HepG2 (cell line): ENCODE measurements at regions not wholly inside any gene's neighbourhood (a gene's known extent, or its start where the extent isn't known, plus 50 kb on each side); places are given as distances from the start of the nearest gene placed in this dataset.
"Not testable (repeated sequence)": the region's sequence is repeated elsewhere in the genome, so short reads cannot be mapped to it uniquely, and the experiment has no call there.

Source experiments
- ATAC-seq: fragments of 200-7000 bp; cut with Tn5 transposase; 3 replicates; pipeline ENCODE4 v1.9.1; 2020; ENCODE audit warnings: mild to moderate bottlenecking, moderate library complexity
- BruUV-seq: library from RNA; stranded (reverse); fragments of 400-500 nt; replicated peaks from 2 replicates; lab custom pipeline; 2021; lab: Mats Ljungman, UMichigan
- CTCF ChIA-PET: fragments of 300-600 bp; formaldehyde crosslinking; extraction: SDS; loops from one replicate; lab custom pipeline; 2021; ENCODE audit warnings: low total read pairs, inconsistent platforms, low intra/inter-chr PET ratio; lab: Yijun Ruan, JAX
- POLR2A ChIA-PET: fragments of 350-600 bp; sonication (Branson Sonifier 250); formaldehyde crosslinking; loops from one replicate; lab custom pipeline; 2020; ENCODE audit warnings: antibody characterized with exemption, inconsistent platforms; lab: Yijun Ruan, JAX
- DNase-seq: peaks from one replicate; pipeline ENCODE4 v3.0.0-alpha.2; 2015; ENCODE audit warnings: low spot score
- FAIRE-seq: peaks from 3 replicates; lab custom pipeline; 2011; peaks lifted over from hg19 to GRCh38; lab: Jason Lieb, UNC
- H2AFZ ChIP-seq: one replicate; pipeline ENCODE4 v1.6.1; 2011; ENCODE audit warnings: low read length, inconsistent platforms
- H3K27ac ChIP-seq: fragments of 300-600 bp; 3 replicates; pipeline ENCODE4 v1.8.0; 2011; ENCODE audit warnings: mixed run types, mild to moderate bottlenecking, mixed read lengths, low read length, inconsistent platforms; ENCODE audit not compliant: insufficient read depth; ENCODE audit errors: extremely low read length
- H3K27me3 ChIP-seq, 2 experiments: fragments of 200-600 bp in 1 of 2; 2 replicates in 1 of 2; 3 replicates in 1 of 2; pipeline versions ENCODE4 v1.6.0 to v1.8.0; 2011; ENCODE audit warnings: low read length in 2 of 2, mild to moderate bottlenecking in 2 of 2, moderate library complexity in 2 of 2, inconsistent platforms in 1 of 2; ENCODE audit not compliant: insufficient read depth in 2 of 2, control insufficient read depth in 1 of 2
- H3K36me3 ChIP-seq, 2 experiments: fragments of 200-600 bp in 1 of 2; replicated peaks in 1 of 2; 2 replicates in 1 of 2; 3 replicates in 1 of 2; pipeline versions ENCODE4 v1.5.1 to v1.8.0; 2011; ENCODE audit warnings: low read length in 2 of 2, inconsistent platforms in 1 of 2; ENCODE audit not compliant: insufficient read depth in 2 of 2, control insufficient read depth in 1 of 2
- H3K4me1 ChIP-seq: 2 replicates; pipeline ENCODE4 v1.5.1; 2012; ENCODE audit warnings: low read length, inconsistent platforms; ENCODE audit not compliant: insufficient read depth
- H3K4me2 ChIP-seq: 2 replicates; pipeline ENCODE4 v1.6.0; 2011; ENCODE audit warnings: low read depth, low read length, inconsistent platforms
- H3K4me3 ChIP-seq, 3 experiments: fragments of 200-600 bp in 1 of 3; sonication (generic), shearing (Covaris generic) in 1 of 3; replicated peaks in 1 of 3; 2 replicates each; pipeline ENCODE4 v1.5.1; 2011 to 2016; ENCODE audit warnings: low read length in 3 of 3, inconsistent platforms in 2 of 3, low read depth in 2 of 3, mild to moderate bottlenecking in 2 of 3, control low read depth in 1 of 3, mixed read lengths in 1 of 3; ENCODE audit not compliant: insufficient read depth in 1 of 3
- H3K79me2 ChIP-seq: one replicate; pipeline ENCODE4 v1.6.1; 2011; ENCODE audit warnings: low read length, inconsistent platforms; ENCODE audit not compliant: insufficient read depth
- H3K9ac ChIP-seq: 2 replicates; pipeline ENCODE4 v1.6.0; 2011; ENCODE audit warnings: mild to moderate bottlenecking, low read depth, low read length, inconsistent platforms; ENCODE audit not compliant: insufficient read depth
- H3K9me3 ChIP-seq: 2 replicates; pipeline ENCODE4 v1.5.1; 2012; ENCODE audit warnings: mild to moderate bottlenecking, low read length
- H4K20me1 ChIP-seq: 2 replicates; pipeline ENCODE4 v1.6.0; 2011; ENCODE audit warnings: inconsistent platforms, mild to moderate bottlenecking, low read length, moderate library complexity; ENCODE audit not compliant: insufficient read depth
- NFYC ChIP-seq: IDR thresholded peaks from 2 replicates; pipeline ENCODE4 v1.6.1; 2016; ENCODE audit warnings: missing genetic modification reagents, missing compliant biosample characterization
- ZNF280B ChIP-seq: sonication (generic); formaldehyde crosslinking; IDR thresholded peaks from 2 replicates; pipeline ENCODE4 v1.5.0; 2020; ENCODE audit warnings: missing genetic modification reagents, mild to moderate bottlenecking, borderline replicate concordance
- ZNF382 ChIP-seq: sonication (generic); formaldehyde crosslinking; IDR thresholded peaks from 2 replicates; pipeline ENCODE4 v1.5.0; 2020; ENCODE audit warnings: missing genetic modification reagents, mild to moderate bottlenecking, borderline replicate concordance
- ZNF75D ChIP-seq: sonication (generic); formaldehyde crosslinking; IDR thresholded peaks from 2 replicates; pipeline ENCODE4 v1.8.1; 2023; ENCODE audit warnings: missing genetic modification reagents, mild to moderate bottlenecking, borderline replicate concordance
- WGBS: methylation state at CpG from one replicate; pipeline ENCODE4 v1.1.6; 2017; ENCODE audit warnings: low lambda C conversion rate; 5-methylcytosine and 5-hydroxymethylcytosine counted together
- in situ Hi-C: cut with HindIII; loops from 2 replicates; pipeline ENCODE4 v1.10.0; 2017; ENCODE audit warnings: low pct_unique_long_range_greater_than_20kb; ENCODE audit not compliant: extremely low pct_ligation_motif_present
- intact Hi-C: fragments of 100-400 bp; cut with micrococcal nuclease; formaldehyde crosslinking; loops from one replicate; pipeline ENCODE4 v1.10.0; 2022; ENCODE audit not compliant: unreplicated experiment

GRCh38 chr9:85298499-85298898 lies 443.3 kb downstream of the AGTPBP1 start:
- Histone ChIP-seq H3K4me1 (no peaks in the 10 kb centered on the region), H3K9me3 (peaks cover 5% of the 10 kb centered on the region; the same call in 1 of the 2 replicates), H3K79me2 (no peaks in the 10 kb centered on the region), H3K36me3 (no peaks in the 10 kb centered on the region), H3K9ac (no peak overlapping the region), H3K27me3 (peaks cover 0 to 9% of the 10 kb centered on the region in 2 experiments; a peak in 1 of 5 replicates), H3K4me3 (no peak overlapping the region), H4K20me1 (no peaks in the 10 kb centered on the region), H3K4me2 (no peak overlapping the region), H2AFZ (no peak overlapping the region), H3K27ac (no peak overlapping the region)
- in situ Hi-C loops (no loop called here), intact Hi-C loops (no loop called here)
- TF ChIP-seq ZNF280B (CRISPR knock-in tag) (no peak), ZNF75D (no peak), ZNF382 (CRISPR knock-in tag) (no peak), NFYC (CRISPR knock-in tag) (no peak)
- no peak for FAIRE-seq
- ChIA-PET POLR2A (no interaction called here), CTCF (no interaction called here)
- no peak for ATAC-seq
- DNase-seq = no peak
- BruUV-seq = no TSS peak
- WGBS = 0% methylated on average over 4 of the region's 4 CpGs

GRCh38 chr9:85295244-85295643 lies 446.5 kb downstream of the AGTPBP1 start:
- H2AFZ ChIP-seq, H3K36me3 ChIP-seq, DNase-seq, H3K4me2 ChIP-seq, POLR2A ChIA-PET, ATAC-seq, H4K20me1 ChIP-seq, H3K9ac ChIP-seq, H3K27ac ChIP-seq, in situ Hi-C loops, BruUV-seq, H3K4me3 ChIP-seq, intact Hi-C loops, H3K79me2 ChIP-seq, H3K4me1 ChIP-seq, H3K9me3 ChIP-seq, H3K27me3 ChIP-seq, FAIRE-seq, CTCF ChIA-PET: not testable (repeated sequence)
- WGBS = 17% methylated on average over 5 of the region's 5 CpGs
